A673 (cell line): ENCODE measurements at regions not wholly inside any gene's neighbourhood (a gene's known extent, or its start where the extent isn't known, plus 50 kb on each side); places are given as distances from the start of the nearest gene placed in this dataset.

Experiments
- BruUV-seq: library from RNA; stranded (reverse); fragments of 400-500 nt; replicated peaks from 2 replicates; lab custom pipeline; 2021; lab: Mats Ljungman, UMichigan
- CTCF ChIA-PET: fragments of 300-600 bp; sonication (Branson Sonifier 250); formaldehyde crosslinking; loops from one replicate; lab custom pipeline; 2022; ENCODE audit warnings: antibody characterized with exemption; lab: Charles Lee
- POLR2A ChIA-PET: fragments of 300-600 bp; sonication (Branson Sonifier 250); formaldehyde crosslinking; loops from one replicate; lab custom pipeline; 2022; ENCODE audit warnings: antibody characterized with exemption; ENCODE audit not compliant: low non-redundant PET; lab: Charles Lee
- DNase-seq: peaks from one replicate; pipeline ENCODE4 v3.0.0-alpha.2; 2015; ENCODE audit warnings: low spot score
- H3K27ac ChIP-seq: fragments of 200-600 bp; sonication (generic); 2 replicates; pipeline ENCODE4 v1.5.1; 2016; ENCODE audit warnings: mixed run types, low read depth, mild to moderate bottlenecking, mixed read lengths, antibody characterized with exemption, low read length; ENCODE audit not compliant: poor library complexity, severe bottlenecking
- H3K27me3 ChIP-seq: fragments of 200-600 bp; sonication (generic); replicated peaks from 2 replicates; pipeline ENCODE4 v1.6.1; 2017; ENCODE audit warnings: mixed run types, low read depth, mild to moderate bottlenecking, mixed read lengths, antibody characterized with exemption, low read length; ENCODE audit not compliant: insufficient read depth, poor library complexity
- H3K36me3 ChIP-seq: fragments of 200-600 bp; sonication (generic); 2 replicates; pipeline ENCODE4 v1.6.1; 2016; ENCODE audit warnings: mixed run types, mild to moderate bottlenecking, mixed read lengths, antibody characterized with exemption, low read length; ENCODE audit not compliant: insufficient read depth, poor library complexity, severe bottlenecking
- H3K4me1 ChIP-seq: fragments of 200-600 bp; sonication (generic); 2 replicates; pipeline ENCODE4 v1.6.1; 2017; ENCODE audit warnings: mixed run types, mild to moderate bottlenecking, mixed read lengths, antibody characterized with exemption, low read length; ENCODE audit not compliant: insufficient read depth, poor library complexity, severe bottlenecking
- H3K4me3 ChIP-seq: fragments of 200-600 bp; sonication (generic); 2 replicates; pipeline ENCODE4 v1.5.1; 2016; ENCODE audit warnings: low read depth, mixed run types, mild to moderate bottlenecking, mixed read lengths, low read length; ENCODE audit not compliant: poor library complexity, severe bottlenecking
- H3K9me3 ChIP-seq: fragments of 200-600 bp; sonication (generic); 2 replicates; pipeline ENCODE4 v1.6.1; 2016; ENCODE audit warnings: mixed run types, low read depth, mild to moderate bottlenecking, mixed read lengths, antibody characterized with exemption, low read length; ENCODE audit not compliant: poor library complexity, severe bottlenecking
- EZH2 ChIP-seq: fragments of 200-600 bp; sonication (generic); IDR thresholded peaks from 2 replicates; pipeline ENCODE4 v1.6.1; 2017; ENCODE audit warnings: borderline replicate concordance, low read depth, mild to moderate bottlenecking, mixed read lengths, antibody characterized with exemption, low read length; ENCODE audit not compliant: poor library complexity, severe bottlenecking
- intact Hi-C: fragments of 100-400 bp; cut with micrococcal nuclease; formaldehyde crosslinking; loops from one replicate; pipeline ENCODE4 v1.10.0; 2022; ENCODE audit not compliant: unreplicated experiment
- TF ChIP-seq, protein P1 (sequence below): fragments of 300-800, 200-600 bp; sonication (generic); conservative IDR thresholded peaks from 2 replicates; pipeline ENCODE4 v1.5.1; 2017; ENCODE audit warnings: low read depth, mild to moderate bottlenecking, antibody characterized with exemption, low read length, moderate library complexity, mixed read lengths

DNA sequence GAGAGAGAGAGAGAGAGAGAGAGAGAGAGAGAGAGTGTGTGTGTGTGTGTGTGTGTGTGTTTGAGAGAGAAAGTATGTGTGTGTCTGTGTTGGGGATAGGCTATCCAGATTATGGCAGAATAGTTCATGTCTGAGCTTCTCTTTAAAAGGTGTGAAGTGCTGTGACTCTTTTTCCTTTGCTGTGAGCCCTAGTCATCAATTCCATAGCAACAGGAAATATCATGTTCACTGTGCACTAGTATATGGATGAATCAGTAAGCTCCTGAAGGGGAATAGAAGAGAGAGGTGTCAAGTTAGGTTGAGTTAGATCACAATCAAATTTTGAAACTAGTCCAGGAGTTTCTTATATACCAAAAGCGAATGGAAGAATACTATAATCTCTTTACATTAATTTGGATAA is 318.7 kb downstream of the RFPL4B start:
- ChIA-PET CTCF (no interaction called here), POLR2A (no interaction called here)
- H3K4me3 ChIP-seq: no peak overlapping the region
- no peaks in the 10 kb centered on the region for H3K27me3 ChIP-seq
- H3K4me1 ChIP-seq: no peaks in the 10 kb centered on the region
- H3K36me3 ChIP-seq: no peaks in the 10 kb centered on the region
- H3K27ac ChIP-seq: no peak overlapping the region
- intact Hi-C loops: no loop called here
- DNase-seq: no peak
- no peaks in the 10 kb centered on the region for H3K9me3 ChIP-seq
- BruUV-seq: no TSS peak
- no peak for TF ChIP-seq EZH2
- TF ChIP-seq, protein P1, sequence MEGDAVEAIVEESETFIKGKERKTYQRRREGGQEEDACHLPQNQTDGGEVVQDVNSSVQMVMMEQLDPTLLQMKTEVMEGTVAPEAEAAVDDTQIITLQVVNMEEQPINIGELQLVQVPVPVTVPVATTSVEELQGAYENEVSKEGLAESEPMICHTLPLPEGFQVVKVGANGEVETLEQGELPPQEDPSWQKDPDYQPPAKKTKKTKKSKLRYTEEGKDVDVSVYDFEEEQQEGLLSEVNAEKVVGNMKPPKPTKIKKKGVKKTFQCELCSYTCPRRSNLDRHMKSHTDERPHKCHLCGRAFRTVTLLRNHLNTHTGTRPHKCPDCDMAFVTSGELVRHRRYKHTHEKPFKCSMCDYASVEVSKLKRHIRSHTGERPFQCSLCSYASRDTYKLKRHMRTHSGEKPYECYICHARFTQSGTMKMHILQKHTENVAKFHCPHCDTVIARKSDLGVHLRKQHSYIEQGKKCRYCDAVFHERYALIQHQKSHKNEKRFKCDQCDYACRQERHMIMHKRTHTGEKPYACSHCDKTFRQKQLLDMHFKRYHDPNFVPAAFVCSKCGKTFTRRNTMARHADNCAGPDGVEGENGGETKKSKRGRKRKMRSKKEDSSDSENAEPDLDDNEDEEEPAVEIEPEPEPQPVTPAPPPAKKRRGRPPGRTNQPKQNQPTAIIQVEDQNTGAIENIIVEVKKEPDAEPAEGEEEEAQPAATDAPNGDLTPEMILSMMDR: no peak

DNA sequence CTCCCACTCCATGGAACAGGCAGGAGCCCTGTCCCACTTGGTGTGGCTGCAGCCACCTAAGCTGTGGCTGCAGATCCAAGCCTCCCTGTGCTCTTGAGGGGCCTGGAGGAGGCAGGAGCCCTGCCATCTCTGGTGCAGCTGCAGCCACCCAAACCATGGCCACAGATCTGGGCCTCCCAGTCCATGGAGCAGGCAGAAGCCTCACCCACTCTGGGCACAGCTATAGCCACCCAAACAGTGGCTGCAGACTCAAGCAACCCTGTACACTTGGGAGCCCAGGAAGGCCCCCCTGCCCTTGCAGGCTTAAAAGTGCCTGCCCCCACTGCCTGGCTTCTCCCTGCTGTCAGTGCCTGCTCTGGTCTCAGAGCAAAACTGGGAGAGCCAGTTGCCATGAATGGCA is 320.3 kb downstream of the RFPL4B start:
- Histone ChIP-seq H3K36me3 (no peaks in the 10 kb centered on the region), H3K4me1 (no peaks in the 10 kb centered on the region), H3K27ac (no peak overlapping the region), H3K4me3 (no peak overlapping the region), H3K9me3 (no peaks in the 10 kb centered on the region), H3K27me3 (no peaks in the 10 kb centered on the region)
- POLR2A ChIA-PET: no interaction called here
- no peak for TF ChIP-seq EZH2
- TF ChIP-seq, protein P1: no peak
- BruUV-seq: no TSS peak
- no peak for DNase-seq
- intact Hi-C loops: no loop called here
- CTCF ChIA-PET: no interaction called here

DNA sequence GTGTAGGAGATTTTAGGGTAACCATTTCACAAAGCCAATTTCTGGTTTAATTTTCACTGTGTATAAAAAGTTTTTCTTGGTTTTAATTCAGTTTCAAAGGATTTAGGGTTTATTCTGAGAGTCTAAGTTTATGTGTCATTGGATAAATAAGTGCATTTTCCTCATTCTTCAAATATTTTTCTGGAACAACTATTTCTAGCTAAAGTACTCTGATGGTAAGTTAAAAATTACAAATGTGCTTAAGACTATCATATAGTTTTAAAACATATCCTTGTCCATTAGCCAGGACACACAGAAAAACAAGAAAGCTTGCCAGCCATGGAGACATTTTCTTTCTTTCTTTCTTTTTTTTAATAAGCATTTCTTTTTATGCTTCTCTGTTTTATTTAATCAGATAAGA is 333.0 kb downstream of the RFPL4B start:
- intact Hi-C loops: no loop called here
- Histone ChIP-seq H3K27me3 (no peaks in the 10 kb centered on the region), H3K36me3 (no peaks in the 10 kb centered on the region), H3K4me3 (no peak overlapping the region), H3K9me3 (no peaks in the 10 kb centered on the region), H3K4me1 (peaks cover 5% of the 10 kb centered on the region), H3K27ac (no peak overlapping the region)
- TF ChIP-seq, protein P1: no peak
- no peak for TF ChIP-seq EZH2
- CTCF ChIA-PET: no interaction called here
- POLR2A ChIA-PET: no interaction called here
- no peak for DNase-seq
- BruUV-seq: no TSS peak
